NAMALWA (cell line): ENCODE measurements at regions not wholly inside any gene's neighbourhood (a gene's known extent, or its start where the extent isn't known, plus 50 kb on each side); places are given as distances from the start of the nearest gene placed in this dataset.
"Not testable (repeated sequence)": the region's sequence is repeated elsewhere in the genome, so short reads cannot be mapped to it uniquely, and the experiment has no call there.

Source experiments
- DNase-seq: peaks from one replicate; pipeline ENCODE4 v3.0.0-alpha.2; 2015; ENCODE audit warnings: low spot score

DNA sequence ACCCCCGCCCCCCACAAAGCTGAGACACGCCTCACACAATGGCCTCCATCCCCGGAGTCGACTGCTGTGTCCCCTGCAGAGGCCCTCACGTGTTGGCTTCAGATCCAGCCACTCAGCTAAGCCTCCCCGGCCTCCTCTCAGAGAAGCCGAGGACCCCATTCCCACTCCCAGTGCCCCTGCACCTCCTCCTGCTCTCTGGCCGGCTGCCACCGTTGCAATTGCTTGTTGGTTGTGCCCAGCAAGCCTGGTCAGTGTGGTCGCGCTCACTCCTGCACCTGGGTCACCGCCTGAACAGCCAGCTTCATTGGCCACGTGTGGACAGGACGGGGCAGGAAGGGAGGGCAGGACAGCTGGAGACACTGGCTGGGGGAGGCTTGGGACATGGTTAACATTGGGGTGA, 191.5 kb upstream of the SALL3 start:
- DNase-seq, result no peak

DNA sequence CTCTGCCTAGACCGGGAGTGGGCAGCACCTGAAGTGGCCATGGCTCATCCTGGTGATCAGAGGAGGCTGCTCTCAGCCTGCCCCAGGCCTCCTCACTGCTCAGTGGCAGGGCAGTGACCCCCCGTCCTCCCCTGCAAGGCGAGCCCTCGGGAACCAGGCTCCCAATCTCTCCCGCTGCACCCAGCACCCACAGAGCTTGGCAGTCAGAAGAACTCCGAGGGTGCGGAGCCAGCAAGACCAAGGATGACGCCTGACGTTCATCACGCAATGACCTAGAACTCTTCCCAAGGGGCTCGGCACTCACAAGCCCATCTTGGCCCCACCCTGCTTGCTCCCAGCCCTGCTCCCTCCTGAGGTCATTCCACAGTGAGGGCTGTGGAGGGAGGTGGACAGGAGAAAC, 189.8 kb upstream of the SALL3 start:
- no peak for DNase-seq

DNA sequence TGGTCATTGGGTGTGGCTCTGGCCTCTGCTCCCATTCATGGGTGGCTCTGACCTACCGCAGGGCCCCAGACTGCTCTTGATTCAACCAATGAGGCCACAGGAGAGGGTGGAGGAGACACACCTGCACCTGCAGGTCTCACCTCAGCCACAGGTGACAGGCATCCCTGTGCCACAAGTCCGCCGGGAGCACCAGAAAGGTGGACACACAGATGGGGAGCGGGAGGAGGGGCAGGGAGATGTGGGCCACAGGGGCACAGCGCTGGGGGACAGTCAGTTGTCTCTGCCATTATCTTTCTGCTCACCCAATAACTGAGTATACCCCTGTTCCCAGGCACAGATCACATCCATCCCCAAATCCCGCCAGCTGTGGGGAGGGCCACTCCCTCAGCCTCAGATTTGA, 189.1 kb upstream of the SALL3 start:
- no peak for DNase-seq

DNA sequence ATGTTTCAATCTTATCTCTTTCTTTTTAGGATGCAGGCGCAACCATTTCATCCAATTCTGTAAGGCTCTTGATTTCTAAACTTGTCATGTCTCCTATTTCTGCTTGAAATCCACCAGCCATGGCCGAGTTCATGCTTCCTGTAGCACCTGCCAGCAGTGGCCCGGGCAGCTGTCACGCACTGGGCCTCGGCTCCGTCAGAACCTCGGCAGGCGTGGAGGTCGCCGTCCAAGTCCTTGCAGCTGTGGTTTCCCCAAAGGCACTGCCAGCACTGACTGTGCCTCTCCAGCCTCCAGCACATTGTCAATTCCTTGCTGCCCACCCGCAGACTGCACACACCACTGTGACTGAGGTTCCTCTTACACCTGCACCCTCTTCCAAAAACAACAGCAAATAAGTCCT, 188.7 kb upstream of the SALL3 start:
- no peak for DNase-seq

DNA sequence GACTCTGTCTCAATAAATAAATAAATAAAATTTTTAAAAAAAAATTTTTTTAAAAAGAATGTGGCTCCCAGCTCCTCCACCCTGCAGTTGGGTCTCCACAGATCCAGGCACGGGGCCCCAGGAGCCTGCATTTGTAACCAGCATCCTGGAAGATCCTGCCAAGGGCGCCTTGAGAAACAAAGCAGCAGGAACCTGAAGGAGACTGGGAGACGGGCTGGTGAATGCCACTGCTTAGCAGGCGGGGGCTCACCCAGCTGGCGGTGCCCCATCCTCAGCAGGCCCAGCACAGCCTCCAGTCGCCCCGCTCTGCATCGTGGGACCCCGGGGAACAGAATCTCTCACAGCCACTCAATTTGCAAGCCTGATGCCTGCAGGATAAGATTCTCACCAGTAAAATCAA, 187.5 kb upstream of the SALL3 start:
- no peak for DNase-seq

DNA sequence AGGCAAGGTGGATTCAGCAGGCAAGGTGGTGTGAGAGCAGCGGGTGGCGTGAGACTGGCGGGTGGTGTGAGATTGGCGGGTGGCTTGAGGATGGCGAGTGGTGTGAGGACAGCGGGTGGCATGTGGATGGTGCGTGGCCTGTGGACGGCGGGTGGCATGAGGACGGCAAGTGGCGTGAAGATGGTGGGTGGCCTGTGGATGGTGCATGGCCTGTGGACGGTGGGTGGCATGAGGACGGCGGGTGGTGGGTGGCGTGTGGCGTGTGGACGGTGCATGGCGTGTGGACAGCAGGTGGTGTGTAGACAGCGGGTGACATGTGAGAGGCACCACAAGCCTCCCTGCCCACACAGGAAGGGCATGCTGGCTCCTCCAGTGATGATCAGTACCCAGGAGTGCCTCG, 186.9 kb upstream of the SALL3 start:
- no peak for DNase-seq

DNA sequence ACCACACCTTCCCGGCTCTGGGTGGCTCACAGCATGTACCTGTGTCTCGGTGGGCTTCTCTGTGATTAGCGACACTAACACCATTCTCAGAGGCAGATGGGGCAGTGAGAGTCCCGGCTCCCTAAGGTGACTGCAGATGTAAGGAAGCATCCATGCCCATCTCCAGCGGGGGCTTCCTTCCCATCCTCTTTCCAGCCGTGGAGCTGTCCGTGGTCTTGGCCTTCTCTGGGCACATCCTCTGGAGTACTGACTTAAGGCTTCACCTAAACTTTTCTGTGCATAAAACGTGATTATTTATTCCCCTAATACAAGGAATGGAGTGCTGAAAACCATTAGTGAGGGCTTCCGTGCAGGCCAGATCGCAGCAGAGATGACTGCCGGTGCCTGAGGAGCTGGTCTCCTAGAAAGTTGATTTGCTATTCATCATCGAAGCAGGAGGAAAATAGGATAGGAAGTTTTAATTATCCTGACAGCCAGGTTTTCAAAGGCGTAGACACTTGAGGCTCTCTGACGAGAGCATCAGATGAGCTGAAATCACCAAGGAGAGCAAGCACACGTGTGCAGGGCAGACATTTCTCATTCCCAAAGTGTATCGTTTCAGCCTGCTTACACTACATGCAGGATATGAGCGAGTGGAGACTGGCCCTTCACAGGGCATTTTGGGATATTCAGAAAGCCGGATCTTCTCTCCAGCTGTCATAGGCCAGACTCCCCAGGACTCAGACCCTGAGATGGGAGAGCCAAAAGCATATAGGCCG, 186.1 kb upstream of the SALL3 start:
- DNase-seq, result no peak

DNA sequence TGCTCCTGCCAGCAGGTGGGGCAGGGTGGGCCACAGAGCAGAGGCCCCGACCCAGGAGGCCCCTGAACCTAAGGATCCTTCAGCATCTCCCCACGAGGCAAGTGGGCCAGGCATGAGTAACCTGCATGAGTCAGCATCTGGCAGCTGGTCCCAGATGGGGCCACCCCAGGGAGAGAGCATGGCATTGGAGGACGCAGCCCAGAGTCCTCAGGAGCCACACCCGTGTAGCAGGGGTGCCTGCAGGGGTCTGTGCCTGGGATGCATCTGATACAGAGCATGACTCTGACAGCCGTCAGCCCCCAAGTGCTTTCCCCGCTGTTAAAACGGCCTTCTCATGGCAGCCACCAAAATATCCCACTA, 185.6 kb upstream of the SALL3 start:
- DNase-seq, result no peak

DNA sequence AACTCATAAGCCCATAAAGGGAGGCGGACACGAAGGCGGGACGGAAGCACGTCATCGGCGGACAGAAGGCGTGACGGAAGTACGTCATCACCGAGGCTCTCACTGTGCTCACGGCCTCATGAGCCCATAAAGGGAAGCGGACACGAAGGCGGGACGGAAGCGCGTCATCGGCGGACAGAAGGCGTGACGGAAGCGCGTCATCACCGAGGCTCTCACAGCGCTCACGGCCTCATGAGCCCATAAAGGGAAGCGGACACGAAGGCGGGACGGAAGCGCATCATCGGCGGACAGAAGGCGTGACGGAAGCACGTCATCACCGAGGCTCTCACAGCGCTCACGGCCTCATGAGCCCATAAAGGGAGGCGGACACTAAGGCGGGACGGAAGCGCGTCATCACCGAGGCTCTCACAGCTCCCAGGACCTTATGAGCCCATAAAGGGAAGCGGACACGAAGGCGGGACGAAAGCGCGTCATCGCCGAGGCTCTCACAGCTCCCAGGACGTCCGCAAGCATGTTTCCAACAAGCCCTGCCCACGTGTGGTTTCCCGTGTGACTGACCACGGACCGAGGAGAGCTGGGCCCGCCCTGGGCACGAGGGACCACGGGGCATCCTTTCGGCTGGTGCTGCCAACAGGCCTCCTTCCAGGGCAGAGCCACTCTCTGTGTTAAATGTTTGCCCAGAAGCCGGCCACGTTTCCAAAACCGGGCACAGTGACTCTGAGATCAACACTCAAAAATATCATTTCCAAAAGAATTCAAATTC, 182.7 kb upstream of the SALL3 start:
- no peak for DNase-seq

DNA sequence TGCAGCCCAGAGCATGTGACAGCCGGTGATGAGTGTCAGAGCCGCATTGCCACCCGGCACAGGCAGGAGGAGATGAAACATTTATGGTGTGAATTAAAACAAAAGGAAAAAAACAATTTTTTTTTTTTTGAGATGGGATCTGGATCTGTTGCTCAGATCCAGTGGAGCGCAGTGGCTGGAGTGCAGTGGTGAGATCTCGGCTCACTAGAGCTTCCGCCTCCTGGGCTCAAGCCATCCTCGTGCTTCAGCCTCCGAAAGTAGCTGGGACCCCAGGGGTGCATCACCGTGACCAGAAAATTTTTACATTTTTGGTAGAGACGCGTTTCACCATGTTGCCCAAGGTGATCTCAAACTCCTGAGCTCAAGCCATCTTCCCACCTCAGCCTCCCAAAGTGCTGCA, 182.1 kb upstream of the SALL3 start:
- DNase-seq, result no peak

DNA sequence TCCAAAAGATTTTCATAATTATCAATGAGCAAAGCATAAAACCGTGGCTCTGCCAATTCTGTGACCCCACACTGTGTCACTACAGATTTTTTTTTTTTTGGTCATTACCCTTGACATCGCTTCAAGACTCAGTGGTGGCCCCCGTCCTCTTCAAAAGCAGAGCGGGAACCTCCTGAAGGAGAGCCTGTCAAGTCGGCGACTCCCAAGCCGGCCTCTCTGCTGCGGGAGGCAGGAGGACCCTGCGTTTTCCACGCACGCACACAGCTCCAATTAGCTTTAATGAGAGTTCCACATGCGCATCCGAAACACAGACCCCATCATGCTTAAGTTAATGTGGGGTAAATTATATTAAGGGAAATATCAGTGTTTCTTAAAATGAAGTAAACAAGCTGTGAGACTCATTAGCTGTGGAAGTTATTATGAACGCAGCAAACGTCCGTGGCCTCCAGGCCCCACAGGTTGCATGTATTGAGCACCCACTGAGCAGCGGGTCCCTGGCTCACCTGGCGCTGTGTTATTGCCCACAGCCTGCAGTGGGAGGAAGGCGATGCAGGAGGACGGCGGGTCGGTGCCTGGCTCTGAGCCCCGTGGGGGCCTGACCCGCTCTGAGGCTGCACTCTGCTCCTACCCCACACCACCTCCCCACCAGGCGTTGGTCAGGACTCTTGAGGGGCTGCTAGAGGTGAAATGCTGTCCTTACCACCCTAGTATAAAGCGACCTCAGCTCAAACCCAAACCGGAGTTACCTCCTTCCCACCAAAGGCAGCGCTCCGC, 181.0 kb upstream of the SALL3 start:
- DNase-seq, result no peak

DNA sequence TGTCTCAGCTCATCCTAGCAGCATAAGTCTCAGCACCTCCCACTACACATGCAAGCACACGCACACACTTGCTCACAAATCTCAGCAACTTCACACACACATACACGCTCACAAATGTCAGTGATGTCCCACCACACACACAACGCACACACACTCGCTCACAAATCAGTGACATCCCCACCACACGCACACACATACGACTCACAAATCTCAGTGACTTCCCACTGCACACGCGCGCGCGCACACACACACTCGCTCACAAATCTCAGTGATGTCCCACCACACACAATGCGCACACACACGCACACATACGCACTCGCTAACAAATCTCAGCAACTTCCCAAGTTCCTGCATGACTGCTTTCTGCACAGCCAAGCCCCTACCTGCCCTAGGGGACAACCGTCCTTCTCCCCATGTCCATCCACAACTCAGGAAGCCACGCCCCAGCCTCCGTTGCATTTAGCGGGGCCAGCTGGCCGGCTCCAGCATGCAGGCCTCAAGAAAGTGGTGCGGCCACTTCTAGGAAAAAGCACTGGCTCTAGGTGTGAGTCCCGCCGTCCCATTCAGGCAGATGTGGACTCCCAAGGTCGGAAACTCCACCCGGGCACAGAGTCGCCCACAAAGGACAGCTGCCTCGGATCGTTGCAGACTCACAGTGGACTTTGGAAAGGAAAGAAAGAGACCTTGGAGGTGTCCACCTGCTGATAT, 180.1 kb upstream of the SALL3 start:
- no peak for DNase-seq

DNA sequence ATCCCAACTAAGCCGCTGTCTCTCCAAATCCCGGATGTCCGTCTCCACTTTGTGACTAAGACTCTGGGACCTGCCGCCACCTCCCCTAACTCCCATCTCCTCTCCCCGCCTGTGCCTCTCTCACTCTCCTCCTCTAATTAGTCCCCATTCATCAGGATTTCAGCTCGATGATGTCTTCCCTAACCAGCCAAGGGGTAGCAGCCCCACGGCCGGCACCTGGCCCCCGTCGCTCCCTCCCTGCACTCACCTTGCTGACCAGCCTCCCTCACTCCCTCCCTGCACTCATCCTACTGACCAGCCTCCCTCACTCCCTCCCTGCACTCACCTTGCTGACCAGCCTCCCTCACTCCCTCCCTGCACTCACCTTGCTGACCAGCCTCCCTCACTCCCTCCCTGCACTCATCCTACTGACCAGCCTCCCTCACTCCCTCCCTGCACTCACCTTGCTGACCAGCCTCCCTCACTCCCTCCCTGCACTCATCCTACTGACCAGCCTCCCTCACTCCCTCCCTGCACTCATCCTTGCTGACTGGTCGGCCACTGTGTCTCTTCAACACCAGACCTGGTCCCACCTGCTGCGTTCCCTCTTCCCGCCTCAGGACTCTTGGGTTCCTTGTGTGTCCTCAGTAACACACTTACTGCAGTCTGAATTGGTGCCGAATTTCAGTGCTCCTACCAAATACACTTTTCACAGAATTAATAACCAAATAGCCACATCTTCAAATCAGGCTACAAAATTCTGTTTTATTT, 179.3 kb upstream of the SALL3 start:
- DNase-seq, result not testable (repeated sequence)

DNA sequence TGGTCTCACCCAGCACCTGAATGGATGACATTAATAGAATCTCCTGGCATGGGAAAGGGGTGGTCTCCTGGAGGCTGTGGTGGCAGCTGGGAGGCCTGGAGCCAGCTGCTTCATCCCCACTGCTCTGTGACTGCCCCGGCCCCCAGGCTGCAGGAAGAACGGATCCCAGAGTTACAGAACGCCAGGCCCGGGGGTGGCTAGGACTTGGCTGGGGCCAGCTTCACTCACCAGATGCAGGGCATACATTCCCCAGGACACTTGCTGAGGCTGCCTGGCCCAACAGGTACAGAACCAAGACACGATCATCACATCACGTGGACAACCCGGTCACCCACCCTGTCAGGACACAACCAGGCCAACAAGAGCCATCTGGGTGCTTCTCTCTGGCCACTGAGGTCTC, 178.6 kb upstream of the SALL3 start:
- DNase-seq, result no peak

DNA sequence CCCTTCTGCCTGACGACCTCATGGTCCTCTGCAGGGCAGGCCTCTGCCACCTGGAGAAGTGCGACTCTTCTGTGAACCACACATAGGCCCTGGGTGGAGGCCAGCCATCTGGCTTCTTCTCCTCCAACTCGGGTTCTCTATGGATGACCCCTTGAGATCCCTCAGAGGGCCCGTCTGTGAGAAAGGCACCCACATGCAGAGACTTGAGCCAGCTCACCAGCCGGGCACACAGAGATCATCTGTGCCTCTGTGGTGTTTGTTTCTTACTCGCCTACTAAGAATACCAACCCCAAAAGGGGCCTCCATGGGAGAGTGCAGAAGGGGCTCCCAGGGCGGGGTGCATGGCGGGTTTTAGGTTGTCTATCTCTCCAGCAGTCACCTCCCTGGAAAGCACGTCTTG, 176.5 kb upstream of the SALL3 start:
- DNase-seq, result no peak

DNA sequence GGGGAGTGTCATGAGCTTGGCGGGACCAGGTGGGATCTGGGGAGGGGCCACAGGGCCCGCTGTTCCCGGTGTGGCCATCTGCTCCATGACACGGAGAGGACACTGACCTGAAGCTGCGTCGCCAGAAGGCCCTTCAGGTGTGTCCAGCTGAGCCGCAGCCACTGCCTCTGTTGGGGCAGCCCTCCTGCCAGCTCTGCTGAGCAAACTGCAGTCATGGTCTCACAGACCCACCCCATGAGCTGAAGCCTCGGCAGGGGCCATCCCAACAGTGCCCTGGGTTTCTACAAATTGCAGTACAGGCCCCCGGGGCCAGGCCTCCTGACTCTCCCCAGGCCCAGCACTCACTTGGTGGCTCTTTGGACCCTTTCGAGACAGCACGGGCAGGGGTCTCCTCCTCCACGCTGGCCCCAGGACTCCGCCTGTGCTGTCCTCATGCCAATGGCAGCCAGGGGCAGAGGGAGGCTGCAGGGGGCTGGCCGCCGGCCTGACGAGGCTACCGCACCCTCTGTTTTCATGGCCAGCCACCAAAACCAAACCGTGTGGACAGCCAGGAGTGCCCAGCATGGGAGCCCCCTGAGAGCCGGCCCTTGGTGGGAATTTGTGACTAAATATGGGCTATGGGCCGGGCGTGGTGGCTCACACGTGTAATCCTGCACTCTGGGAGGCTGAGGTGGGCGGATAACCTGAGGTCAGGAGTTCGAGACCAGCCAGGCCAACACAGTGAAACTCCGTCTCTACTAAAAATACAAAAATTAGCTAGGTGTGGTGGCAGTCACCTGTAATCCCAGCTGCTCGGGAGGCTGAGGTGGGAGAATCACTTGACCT, 175.2 kb upstream of the SALL3 start:
- no peak for DNase-seq

DNA sequence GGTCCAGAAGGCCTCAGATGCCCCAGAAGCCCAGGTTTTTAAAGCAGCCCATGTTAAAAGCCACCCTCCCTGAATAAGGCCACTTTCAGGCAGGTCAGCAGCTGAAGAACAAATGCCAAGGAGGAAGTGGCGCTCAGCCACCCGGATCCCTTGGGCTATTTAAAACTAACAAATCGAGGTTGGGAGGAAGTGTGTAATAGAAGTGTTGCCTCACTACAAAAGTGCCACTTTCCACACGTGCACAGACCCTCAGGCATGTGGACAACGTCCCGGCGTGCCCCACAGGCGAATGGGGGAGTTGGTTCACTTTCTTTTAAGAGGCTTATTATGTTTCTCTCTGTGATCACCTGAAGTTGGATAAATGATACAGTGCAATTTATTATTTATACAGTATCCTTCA, 173.8 kb upstream of the SALL3 start:
- no peak for DNase-seq

DNA sequence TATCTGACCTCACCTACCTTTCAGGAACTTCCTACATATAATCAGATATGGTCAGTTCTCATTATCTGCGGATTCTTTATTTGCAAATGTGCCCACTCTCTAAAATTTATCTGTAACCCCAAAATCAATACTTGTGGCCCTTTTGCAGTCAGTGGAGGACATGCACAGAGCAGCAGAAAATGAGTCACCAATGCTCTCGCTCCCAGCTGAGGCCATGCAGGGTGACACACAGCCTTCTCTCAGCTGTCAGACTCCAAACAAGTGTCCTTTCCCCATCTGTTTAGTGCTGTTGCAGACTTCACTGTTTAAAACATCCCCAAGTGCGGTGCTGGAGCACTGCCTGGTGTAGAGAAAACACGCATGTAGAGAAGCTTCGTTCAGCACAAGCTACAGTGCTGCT, 171.9 kb upstream of the SALL3 start:
- DNase-seq, result no peak

DNA sequence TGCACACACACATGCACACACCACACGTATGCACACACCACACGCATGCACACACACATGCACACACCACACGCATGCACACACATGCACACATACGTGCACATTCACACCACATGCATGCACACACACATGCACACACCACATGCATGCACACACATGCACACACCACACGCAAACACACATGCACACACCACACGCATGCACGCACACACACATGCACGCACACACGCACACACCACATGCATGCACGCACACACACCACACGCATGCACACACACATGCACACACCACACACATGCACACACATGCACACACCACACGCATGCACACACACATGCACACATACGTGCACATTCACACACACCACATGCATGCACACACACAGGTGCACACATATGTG, 169.8 kb upstream of the SALL3 start:
- DNase-seq, result no peak

DNA sequence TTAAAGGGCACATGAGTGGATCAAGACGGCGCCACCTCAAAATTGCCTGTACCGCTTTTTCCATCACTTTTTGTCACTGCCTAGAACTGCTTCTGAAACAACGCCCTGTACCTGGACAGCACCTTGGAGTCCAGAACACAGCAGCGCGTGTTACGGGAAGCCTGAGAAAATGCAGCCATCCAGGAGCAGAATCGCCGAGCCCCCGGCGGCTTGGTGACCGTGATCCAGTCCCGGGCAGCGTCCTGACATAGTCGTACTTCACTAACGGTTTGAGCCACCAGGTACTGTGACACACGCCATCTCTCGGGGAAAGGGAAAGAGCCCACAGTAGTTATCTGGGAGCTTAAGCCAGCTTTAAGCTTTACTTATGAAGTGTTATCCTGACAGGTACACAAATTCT, 168.9 kb upstream of the SALL3 start:
- DNase-seq, result no peak

DNA sequence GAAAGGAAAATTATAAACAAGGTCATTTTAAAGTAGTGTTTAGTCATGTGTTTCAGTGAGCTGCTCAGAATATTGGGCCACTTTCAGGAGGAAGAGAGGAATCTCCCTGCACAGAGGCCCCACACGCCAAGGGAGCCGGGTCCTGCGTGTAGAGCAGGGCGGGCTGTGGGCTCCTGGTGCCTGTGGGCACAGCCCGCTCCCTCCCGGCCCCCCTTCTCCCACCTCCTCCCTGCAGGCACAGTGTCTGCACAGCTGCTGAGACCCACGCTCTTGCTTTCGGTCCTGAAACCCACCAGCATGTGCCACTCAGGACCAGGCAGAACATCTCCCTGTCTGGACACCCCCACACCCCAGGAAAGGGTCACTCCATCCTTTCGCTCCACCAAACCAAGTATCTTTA, 167.6 kb upstream of the SALL3 start:
- DNase-seq, result no peak
